H1 (cell line): ENCODE measurements at regions not wholly inside any gene's neighbourhood (a gene's known extent, or its start where the extent isn't known, plus 50 kb on each side); places are given as distances from the start of the nearest gene placed in this dataset.

ENCODE experiments used
- CTCF ChIA-PET: fragments of 300-600 bp; sonication (Branson Sonifier 250); formaldehyde crosslinking; loops from one replicate; lab custom pipeline; 2021; ENCODE audit not compliant: partially characterized antibody; lab: Charles Lee
- POLR2A ChIA-PET: fragments of 300-600 bp; sonication (Branson Sonifier 250); formaldehyde crosslinking; loops from one replicate; lab custom pipeline; 2021; ENCODE audit warnings: inconsistent platforms; ENCODE audit not compliant: partially characterized antibody; lab: Charles Lee
- DNase-seq, 2 experiments: peaks; one replicate each; pipeline versions ENCODE4 v3.0.0 to v3.0.0-alpha.2; 2010 to 2022; ENCODE audit warnings: low spot score in 2 of 2, low read depth in 1 of 2, mixed read lengths in 1 of 2
- FAIRE-seq: peaks from 2 replicates; lab custom pipeline; 2011; peaks lifted over from hg19 to GRCh38; lab: Jason Lieb, UNC
- H2AFZ ChIP-seq: 2 replicates; pipeline ENCODE4 v1.8.1; 2012; ENCODE audit warnings: low read length, inconsistent platforms
- H2AK5ac ChIP-seq: 2 replicates; pipeline ENCODE4 v1.6.1; 2013; ENCODE audit warnings: low read depth, low read length
- H2BK120ac ChIP-seq: replicated peaks from 2 replicates; pipeline ENCODE3; 2013; ENCODE audit warnings: low read depth, low read length, inconsistent platforms
- H2BK12ac ChIP-seq: 2 replicates; pipeline ENCODE4 v1.6.1; 2013; ENCODE audit warnings: low read depth, low read length
- H2BK15ac ChIP-seq: 2 replicates; pipeline ENCODE4 v1.6.1; 2013; ENCODE audit warnings: low read length
- H2BK20ac ChIP-seq: 2 replicates; pipeline ENCODE4 v1.6.1; 2013; ENCODE audit warnings: low read length
- H2BK5ac ChIP-seq: 2 replicates; pipeline ENCODE4 v1.6.1; 2013; ENCODE audit warnings: low read depth, low read length
- H3K14ac ChIP-seq: 2 replicates; pipeline ENCODE4 v1.6.1; 2013; ENCODE audit warnings: inconsistent platforms; ENCODE audit not compliant: insufficient read length
- H3K18ac ChIP-seq: 2 replicates; pipeline ENCODE4 v1.6.1; 2013; ENCODE audit warnings: low read length; ENCODE audit errors: extremely low read depth
- H3K23ac ChIP-seq: 2 replicates; pipeline ENCODE4 v1.6.1; 2013; ENCODE audit warnings: inconsistent platforms; ENCODE audit not compliant: insufficient read length
- H3K23me2 ChIP-seq: 2 replicates; pipeline ENCODE4 v1.6.1; 2013; ENCODE audit warnings: low read depth, low read length
- H3K27ac ChIP-seq: 2 replicates; pipeline ENCODE4 v1.6.1; 2011; ENCODE audit warnings: low read depth, low read length, inconsistent platforms
- H3K27me3 ChIP-seq, 4 experiments: replicated peaks in 1 of 4; 1 replicate in 1 of 4; 2 replicates in 3 of 4; pipeline versions ENCODE4 v1.6.1 to v1.8.1; 2011 to 2013; ENCODE audit warnings: low read length in 3 of 4, mild to moderate bottlenecking in 3 of 4, inconsistent platforms in 2 of 4, mixed read lengths in 2 of 4, moderate library complexity in 1 of 4; ENCODE audit not compliant: control insufficient read depth in 3 of 4, insufficient read depth in 3 of 4; ENCODE audit errors: extremely low read depth in 1 of 4
- H3K36me3 ChIP-seq, 4 experiments: 2 replicates each; pipeline versions ENCODE4 v1.6.1 to v1.8.1; 2011 to 2013; ENCODE audit warnings: mild to moderate bottlenecking in 4 of 4, low read length in 3 of 4, moderate library complexity in 2 of 4, control low read depth in 1 of 4, inconsistent platforms in 1 of 4; ENCODE audit not compliant: insufficient read depth in 4 of 4, control insufficient read depth in 2 of 4
- H3K4ac ChIP-seq: replicated peaks from 2 replicates; pipeline ENCODE3; 2013; ENCODE audit warnings: low read length, low read depth, mixed read lengths, inconsistent platforms; ENCODE audit not compliant: insufficient read length
- H3K4me1 ChIP-seq, 4 experiments: replicated peaks in 1 of 4; 1 replicate in 1 of 4; 2 replicates in 3 of 4; pipeline versions ENCODE4 v1.6.1 to v1.8.1; 2011 to 2013; ENCODE audit warnings: low read length in 3 of 4, inconsistent platforms in 2 of 4, mixed read lengths in 1 of 4; ENCODE audit not compliant: insufficient read depth in 4 of 4, control insufficient read depth in 3 of 4
- H3K4me2 ChIP-seq, 2 experiments: 2 replicates each; pipeline versions ENCODE4 v1.6.1 to v1.8.1; 2011 to 2013; ENCODE audit warnings: low read depth in 2 of 2, low read length in 2 of 2, control low read depth in 1 of 2, inconsistent platforms in 1 of 2, mild to moderate bottlenecking in 1 of 2; ENCODE audit not compliant: insufficient read depth in 1 of 2
- H3K4me3 ChIP-seq, 4 experiments: fragments of 200-600, 300-600 bp in 1 of 4; sonication (generic), shearing (Covaris generic), sonication (Bioruptor Twin) in 1 of 4; 2 replicates each; pipeline versions ENCODE4 v1.5.1 to v1.8.1; 2011 to 2016; ENCODE audit warnings: low read length in 4 of 4, low read depth in 3 of 4, control low read depth in 2 of 4, inconsistent platforms in 2 of 4, mild to moderate bottlenecking in 2 of 4, mixed read lengths in 1 of 4, moderate library complexity in 1 of 4; ENCODE audit not compliant: insufficient read depth in 2 of 4; ENCODE audit errors: extremely low read depth in 1 of 4
- H3K56ac ChIP-seq: replicated peaks from 2 replicates; pipeline ENCODE3; 2013; ENCODE audit warnings: low read depth, mild to moderate bottlenecking, mixed read lengths, low read length, inconsistent platforms; ENCODE audit not compliant: insufficient read length
- H3K79me1 ChIP-seq: 2 replicates; pipeline ENCODE4 v1.6.1; 2013; ENCODE audit warnings: low read depth, low read length, control low read depth
- H3K79me2 ChIP-seq, 2 experiments: 2 replicates each; pipeline versions ENCODE4 v1.6.1 to v1.8.1; 2012 to 2013; ENCODE audit warnings: low read length in 2 of 2, mild to moderate bottlenecking in 2 of 2, inconsistent platforms in 1 of 2; ENCODE audit not compliant: insufficient read depth in 2 of 2, control insufficient read depth in 1 of 2
- H3K9ac ChIP-seq, 4 experiments: replicated peaks in 1 of 4; 1 replicate in 1 of 4; 2 replicates in 3 of 4; pipeline versions ENCODE4 v1.6.1 to v1.8.1; 2011 to 2013; ENCODE audit warnings: low read depth in 3 of 4, low read length in 3 of 4, control low read depth in 2 of 4, mild to moderate bottlenecking in 2 of 4, moderate library complexity in 2 of 4, inconsistent platforms in 1 of 4; ENCODE audit errors: extremely low read depth in 1 of 4
- H3K9me3 ChIP-seq, 2 experiments: 2 replicates each; pipeline versions ENCODE4 v1.6.1 to v1.8.1; 2012 to 2013; ENCODE audit warnings: mild to moderate bottlenecking in 2 of 2, moderate library complexity in 2 of 2, control low read depth in 1 of 2, inconsistent platforms in 1 of 2, low read depth in 1 of 2, low read length in 1 of 2, mixed read lengths in 1 of 2; ENCODE audit not compliant: insufficient read depth in 2 of 2
- H4K20me1 ChIP-seq, 2 experiments: replicated peaks in 1 of 2; 2 replicates each; pipeline versions ENCODE3 to v1.8.1; 2011 to 2013; ENCODE audit warnings: inconsistent platforms in 2 of 2, low read length in 2 of 2, mild to moderate bottlenecking in 1 of 2; ENCODE audit not compliant: insufficient read depth in 2 of 2, control insufficient read depth in 1 of 2
- H4K5ac ChIP-seq: 2 replicates; pipeline ENCODE4 v1.6.1; 2013; ENCODE audit warnings: low read length, low read depth, mixed read lengths, inconsistent platforms; ENCODE audit not compliant: insufficient read length
- H4K8ac ChIP-seq: 2 replicates; pipeline ENCODE4 v1.8.0; 2013; ENCODE audit warnings: mild to moderate bottlenecking, moderate library complexity, low read length, inconsistent platforms; ENCODE audit not compliant: insufficient read depth; ENCODE audit errors: extremely low read depth
- H4K91ac ChIP-seq: replicated peaks from 2 replicates; pipeline ENCODE3; 2013; ENCODE audit warnings: low read length, mixed read lengths, inconsistent platforms; ENCODE audit not compliant: insufficient read length
- CBX5 ChIP-seq: fragments of 300-800, 300-1000 bp; sonication (generic); IDR thresholded peaks from 2 replicates; pipeline ENCODE4 v1.7.1; 2016; ENCODE audit warnings: antibody characterized with exemption, low read length, low read depth
- CREB1 ChIP-seq: IDR thresholded peaks from 2 replicates; pipeline ENCODE4 v1.6.1; 2012; ENCODE audit warnings: inconsistent platforms
- EGR1 ChIP-seq: IDR thresholded peaks from 2 replicates; pipeline ENCODE4 v1.6.1; 2011; ENCODE audit warnings: low read depth, low read length, borderline replicate concordance
- FOSL1 ChIP-seq: IDR thresholded peaks from 2 replicates; pipeline ENCODE4 v1.6.1; 2011; ENCODE audit warnings: mild to moderate bottlenecking, low read depth, low read length, moderate library complexity; ENCODE audit not compliant: insufficient read depth
- KDM4A ChIP-seq: IDR thresholded peaks from one replicate; pipeline ENCODE4 v1.7.1; 2012; ENCODE audit warnings: low read depth, mild to moderate bottlenecking, moderate library complexity, low read length, inconsistent platforms; ENCODE audit not compliant: severe bottlenecking
- KDM5A ChIP-seq: fragments of 200-600 bp; IDR thresholded peaks from 2 replicates; pipeline ENCODE4 v1.7.1; 2012; ENCODE audit warnings: mild to moderate bottlenecking, low read length, inconsistent platforms, mixed read lengths
- PHF8 ChIP-seq: fragments of 200-600 bp; sonication (generic); conservative IDR thresholded peaks from 2 replicates; pipeline ENCODE4 v1.7.1; 2012; ENCODE audit warnings: low read depth, mild to moderate bottlenecking, inconsistent platforms, low read length, moderate library complexity
- SAP30 ChIP-seq: fragments of 300-600 bp; sonication (generic); IDR thresholded peaks from 2 replicates; pipeline ENCODE4 v1.7.1; 2012; ENCODE audit warnings: low read length, moderate library complexity, mild to moderate bottlenecking, inconsistent platforms; ENCODE audit not compliant: insufficient read depth, insufficient replicate concordance
- SIN3A ChIP-seq, 2 experiments: IDR thresholded peaks in 1 of 2; conservative IDR thresholded peaks in 1 of 2; 2 replicates each; pipeline ENCODE4 v1.6.1; 2011 to 2012; ENCODE audit warnings: low read length in 2 of 2, improper control_type of control experiment in 1 of 2, low read depth in 1 of 2, mild to moderate bottlenecking in 1 of 2
- SIRT6 ChIP-seq: IDR thresholded peaks from one replicate; pipeline ENCODE4 v1.7.1; 2012; ENCODE audit warnings: low read length, inconsistent platforms
- SP4 ChIP-seq: IDR thresholded peaks from 2 replicates; pipeline ENCODE4 v1.6.1; 2012; ENCODE audit warnings: low read length, inconsistent platforms
- TBP ChIP-seq: IDR thresholded peaks from 2 replicates; pipeline ENCODE4 v1.6.1; 2011; ENCODE audit warnings: low read depth, low read length, improper control_type of control experiment
- WGBS, 2 experiments: shearing (Covaris generic) in 1 of 2; methylation state at CpG; one replicate each; pipeline versions ENCODE4 v1.1.6 to v1.1.7; 2013 to 2015; ENCODE audit warnings: low lambda C conversion rate in 2 of 2, mixed read lengths in 2 of 2, inconsistent platforms in 1 of 2, low coverage in 1 of 2, missing lambda C conversion rate in 1 of 2; ENCODE audit not compliant: insufficient replicate concordance in 2 of 2, insufficient coverage in 1 of 2, insufficient read length in 1 of 2; ENCODE audit errors: extremely low coverage in 1 of 2, missing lambda C conversion rate in 1 of 2; 5-methylcytosine and 5-hydroxymethylcytosine counted together
- TF ChIP-seq, protein P1 (sequence below), 3 experiments: IDR thresholded peaks; 1 replicate in 2 of 3; 2 replicates in 1 of 3; pipeline versions ENCODE4 v1.5.1 to v1.6.1; 2011; ENCODE audit warnings: low read length in 3 of 3, mild to moderate bottlenecking in 3 of 3, inconsistent platforms in 2 of 3, low read depth in 1 of 3, moderate library complexity in 1 of 3; ENCODE audit not compliant: insufficient read depth in 1 of 3; ENCODE audit errors: control extremely low read depth in 1 of 3

DNA sequence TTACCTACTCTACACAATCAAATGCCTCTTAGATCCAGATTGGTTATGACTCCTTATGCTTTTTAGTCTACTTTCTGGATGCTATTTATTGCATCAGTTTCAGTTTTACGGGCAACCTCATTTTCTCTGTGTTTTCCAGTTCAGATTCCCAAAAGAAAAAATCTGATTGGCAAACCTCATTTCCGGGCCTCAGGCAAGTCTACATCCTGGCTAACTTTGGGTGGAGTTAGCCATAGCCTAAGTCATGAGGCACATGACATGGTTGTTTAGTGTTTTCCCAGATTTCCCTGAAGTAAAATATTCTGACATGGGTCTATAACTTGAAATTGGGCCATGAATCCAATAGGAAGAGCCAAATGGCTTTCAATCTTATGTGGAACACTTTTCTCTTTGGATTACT lies 339.7 kb downstream of the NUAK1 start:
- Histone ChIP-seq H2BK120ac (no peak overlapping the region), H2BK12ac (no peak overlapping the region), H3K23me2 (no peaks in the 10 kb centered on the region), H3K4me3 (no peak overlapping the region), H3K79me2 (no peaks in the 10 kb centered on the region), H3K9me3 (no peaks in the 10 kb centered on the region), H4K20me1 (no peaks in the 10 kb centered on the region), H3K79me1 (no peaks in the 10 kb centered on the region), H3K9ac (no peak overlapping the region), H3K18ac (no peak overlapping the region), H3K56ac (no peak overlapping the region), H3K4ac (no peak overlapping the region), H2BK5ac (no peak overlapping the region), H3K27me3 (no peaks in the 10 kb centered on the region), H2BK20ac (no peak overlapping the region), H3K14ac (no peak overlapping the region), H3K4me1 (no peaks in the 10 kb centered on the region), H4K8ac (no peak overlapping the region), H2BK15ac (no peak overlapping the region), H2AK5ac (no peak overlapping the region), H4K5ac (no peak overlapping the region), H3K4me2 (no peak overlapping the region), H3K23ac (no peak overlapping the region), H3K36me3 (no peaks in the 10 kb centered on the region), H3K27ac (no peak overlapping the region), H2AFZ (no peak overlapping the region), H4K91ac (no peak overlapping the region)
- DNase-seq, result no peak
- POLR2A ChIA-PET, result no interaction called here
- CTCF ChIA-PET, result no interaction called here
- FAIRE-seq, result no peak
- WGBS, 2 experiments, result 97% methylated on average over 2 of the region's 2 CpGs; no CpG with 5 or more reads in 1 of the 2 experiments
- TF ChIP-seq SAP30 (no peak), SIRT6 (no peak), CBX5 (no peak), SIN3A (conservative IDR thresholded peaks at IDR 0.05 in 1 of 2, IDR thresholded peaks at IDR 0.05 in 1 of 2; ENCODE audit: low read depth in 1 of 2, low read length in 2 of 2) (no peak), TBP (no peak), PHF8 (no peak), KDM5A (no peak), EGR1 (no peak), SP4 (no peak), FOSL1 (no peak), CREB1 (no peak), KDM4A (no peak)
- TF ChIP-seq, protein P1, sequence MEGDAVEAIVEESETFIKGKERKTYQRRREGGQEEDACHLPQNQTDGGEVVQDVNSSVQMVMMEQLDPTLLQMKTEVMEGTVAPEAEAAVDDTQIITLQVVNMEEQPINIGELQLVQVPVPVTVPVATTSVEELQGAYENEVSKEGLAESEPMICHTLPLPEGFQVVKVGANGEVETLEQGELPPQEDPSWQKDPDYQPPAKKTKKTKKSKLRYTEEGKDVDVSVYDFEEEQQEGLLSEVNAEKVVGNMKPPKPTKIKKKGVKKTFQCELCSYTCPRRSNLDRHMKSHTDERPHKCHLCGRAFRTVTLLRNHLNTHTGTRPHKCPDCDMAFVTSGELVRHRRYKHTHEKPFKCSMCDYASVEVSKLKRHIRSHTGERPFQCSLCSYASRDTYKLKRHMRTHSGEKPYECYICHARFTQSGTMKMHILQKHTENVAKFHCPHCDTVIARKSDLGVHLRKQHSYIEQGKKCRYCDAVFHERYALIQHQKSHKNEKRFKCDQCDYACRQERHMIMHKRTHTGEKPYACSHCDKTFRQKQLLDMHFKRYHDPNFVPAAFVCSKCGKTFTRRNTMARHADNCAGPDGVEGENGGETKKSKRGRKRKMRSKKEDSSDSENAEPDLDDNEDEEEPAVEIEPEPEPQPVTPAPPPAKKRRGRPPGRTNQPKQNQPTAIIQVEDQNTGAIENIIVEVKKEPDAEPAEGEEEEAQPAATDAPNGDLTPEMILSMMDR (IDR thresholded peaks at IDR 0.05; ENCODE audit: control extremely low read depth in 1 of 3, insufficient read depth in 1 of 3, low read depth in 1 of 3, low read length in 3 of 3), result no peak
